A549 (cell line): ENCODE measurements at regions not wholly inside any gene's neighbourhood (a gene's known extent, or its start where the extent isn't known, plus 50 kb on each side); places are given as distances from the start of the nearest gene placed in this dataset.
A peak's percentile ranks its signal among the peaks of the same experiment; 100 is the strongest.

ENCODE experiments used
- ATAC-seq, 2 experiments: fragments of 200-7000 bp in 1 of 2; fragments of >200 bp in 1 of 2; cut with Nextera tagmentation in 1 of 2; cut with Tn5 transposase in 1 of 2; 3 replicates each; pipeline versions ENCODE4 v1.8.0 to v1.9.1; 2018 to 2020; ENCODE audit warnings: mild to moderate bottlenecking in 1 of 2, moderate library complexity in 1 of 2
- CTCF ChIA-PET: fragments of 300-600 bp; sonication (Branson Sonifier 250); formaldehyde crosslinking; extraction: SDS; loops from one replicate; lab custom pipeline; 2021; ENCODE audit warnings: antibody characterized with exemption, inconsistent platforms; lab: Yijun Ruan, JAX
- POLR2A ChIA-PET: fragments of 350-600 bp; formaldehyde crosslinking; extraction: SDS; loops from one replicate; lab custom pipeline; 2021; ENCODE audit warnings: antibody characterized with exemption, inconsistent platforms; lab: Yijun Ruan, JAX
- DNase-seq, 2 experiments: peaks; one replicate each; pipeline versions ENCODE4 v3.0.0 to v3.0.0-alpha.2; 2011 to 2016; ENCODE audit warnings: low read depth in 1 of 2, low spot score in 1 of 2
- FAIRE-seq: peaks from 2 replicates; lab custom pipeline; 2011; peaks lifted over from hg19 to GRCh38; lab: Jason Lieb, UNC
- H3K27ac ChIP-seq, 2 experiments: fragments of >200 bp; sonication (Bioruptor Twin); formaldehyde crosslinking; 3 replicates each; pipeline ENCODE4 v1.5.1; 2016 to 2017
- H3K4me1 ChIP-seq: fragments of >200 bp; sonication (Bioruptor Twin); formaldehyde crosslinking; 3 replicates; pipeline ENCODE4 v1.6.1; 2016
- H3K4me2 ChIP-seq: fragments of >200 bp; sonication (Bioruptor Twin); formaldehyde crosslinking; 3 replicates; pipeline ENCODE4 v1.6.1; 2016
- H3K4me3 ChIP-seq: fragments of >200 bp; sonication (Bioruptor Twin); formaldehyde crosslinking; 3 replicates; pipeline ENCODE4 v1.5.1; 2016
- H3K9me3 ChIP-seq: fragments of >200 bp; sonication (Bioruptor Twin); formaldehyde crosslinking; 3 replicates; pipeline ENCODE4 v1.6.1; 2016
- ATOH8 ChIP-seq: fragments of 250-450 bp; sonication (Bioruptor Pico); IDR thresholded peaks from 2 replicates; pipeline ENCODE4 v1.5.0; 2020; ENCODE audit warnings: low read depth, mild to moderate bottlenecking, moderate library complexity
- BCL3 ChIP-seq: fragments of >200 bp; sonication (Bioruptor Twin); formaldehyde crosslinking; IDR thresholded peaks from 3 replicates; pipeline ENCODE4 v1.6.1; 2016
- CEBPB ChIP-seq, 2 experiments: fragments of >200 bp in 1 of 2; sonication (Bioruptor Twin) in 1 of 2; formaldehyde crosslinking in 1 of 2; IDR thresholded peaks; 2 replicates each; pipeline ENCODE4 v1.6.1; 2012 to 2016
- CHD4 ChIP-seq: fragments of 200-600 bp; sonication (generic); IDR thresholded peaks from 2 replicates; pipeline ENCODE4 v1.6.1; 2016; ENCODE audit warnings: antibody characterized with exemption, mild to moderate bottlenecking, borderline replicate concordance
- EHMT2 ChIP-seq: fragments of 200-600 bp; sonication (generic); IDR thresholded peaks from 2 replicates; pipeline ENCODE4 v1.6.1; 2016; ENCODE audit warnings: antibody characterized with exemption, low read depth, mild to moderate bottlenecking, moderate library complexity
- FOSB ChIP-seq: fragments of 250-450 bp; sonication (Bioruptor Pico); IDR thresholded peaks from 2 replicates; pipeline ENCODE4 v1.5.0; 2020; ENCODE audit warnings: mild to moderate bottlenecking, moderate library complexity
- FOXS1 ChIP-seq: fragments of 250-450 bp; sonication (Bioruptor Pico); IDR thresholded peaks from 2 replicates; pipeline ENCODE4 v1.5.0; 2020; ENCODE audit warnings: mild to moderate bottlenecking, moderate library complexity
- JUNB ChIP-seq: fragments of >200 bp; sonication (Bioruptor Twin); formaldehyde crosslinking; IDR thresholded peaks from 2 replicates; pipeline ENCODE4 v1.6.1; 2016
- KDM5A ChIP-seq: fragments of 200-600 bp; sonication (generic); IDR thresholded peaks from 2 replicates; pipeline ENCODE4 v1.6.1; 2016; ENCODE audit warnings: antibody characterized with exemption, mild to moderate bottlenecking
- MAFK ChIP-seq: fragments of 450-650 bp; IDR thresholded peaks from 2 replicates; pipeline ENCODE4 v1.6.1; 2014; ENCODE audit not compliant: partially characterized antibody
- NFE2L2 ChIP-seq: fragments of 150-350 bp; conservative IDR thresholded peaks from 2 replicates; pipeline ENCODE4 v1.6.1; 2014; ENCODE audit warnings: low read length
- NR3C1 ChIP-seq: fragments of >200 bp; sonication (Bioruptor Twin); formaldehyde crosslinking; IDR thresholded peaks from 3 replicates; pipeline ENCODE4 v1.6.1; 2017
- POLR2AphosphoS2 ChIP-seq: conservative IDR thresholded peaks from 2 replicates; pipeline ENCODE4 v1.6.1; 2012; ENCODE audit warnings: low read length, improper control_type of control experiment, inconsistent platforms
- RCOR1 ChIP-seq: fragments of 150-350 bp; IDR thresholded peaks from 2 replicates; pipeline ENCODE4 v1.6.1; 2014; ENCODE audit warnings: antibody characterized with exemption, low read length, low read depth
- RNF2 ChIP-seq: fragments of 200-600 bp; sonication (generic); IDR thresholded peaks from 2 replicates; pipeline ENCODE4 v1.6.1; 2016; ENCODE audit warnings: low read depth, mild to moderate bottlenecking, antibody characterized with exemption, moderate library complexity, borderline replicate concordance
- TP53 ChIP-seq: fragments of 250-450 bp; sonication (Bioruptor Pico); IDR thresholded peaks from 2 replicates; pipeline ENCODE4 v1.5.0; 2021; ENCODE audit warnings: mild to moderate bottlenecking, moderate library complexity
- ZC3H11A ChIP-seq: fragments of 450-650 bp; IDR thresholded peaks from 2 replicates; pipeline ENCODE4 v1.6.1; 2014; ENCODE audit warnings: antibody characterized with exemption, mild to moderate bottlenecking
- WGBS: methylation state at CpG from one replicate; pipeline ENCODE4 v1.1.6; 2017; ENCODE audit errors: missing lambda C conversion rate; 5-methylcytosine and 5-hydroxymethylcytosine counted together
- TF ChIP-seq, protein P1 (sequence below): fragments of 450-650 bp; IDR thresholded peaks from 2 replicates; pipeline ENCODE4 v1.6.1; 2014; ENCODE audit warnings: antibody characterized with exemption

DNA sequence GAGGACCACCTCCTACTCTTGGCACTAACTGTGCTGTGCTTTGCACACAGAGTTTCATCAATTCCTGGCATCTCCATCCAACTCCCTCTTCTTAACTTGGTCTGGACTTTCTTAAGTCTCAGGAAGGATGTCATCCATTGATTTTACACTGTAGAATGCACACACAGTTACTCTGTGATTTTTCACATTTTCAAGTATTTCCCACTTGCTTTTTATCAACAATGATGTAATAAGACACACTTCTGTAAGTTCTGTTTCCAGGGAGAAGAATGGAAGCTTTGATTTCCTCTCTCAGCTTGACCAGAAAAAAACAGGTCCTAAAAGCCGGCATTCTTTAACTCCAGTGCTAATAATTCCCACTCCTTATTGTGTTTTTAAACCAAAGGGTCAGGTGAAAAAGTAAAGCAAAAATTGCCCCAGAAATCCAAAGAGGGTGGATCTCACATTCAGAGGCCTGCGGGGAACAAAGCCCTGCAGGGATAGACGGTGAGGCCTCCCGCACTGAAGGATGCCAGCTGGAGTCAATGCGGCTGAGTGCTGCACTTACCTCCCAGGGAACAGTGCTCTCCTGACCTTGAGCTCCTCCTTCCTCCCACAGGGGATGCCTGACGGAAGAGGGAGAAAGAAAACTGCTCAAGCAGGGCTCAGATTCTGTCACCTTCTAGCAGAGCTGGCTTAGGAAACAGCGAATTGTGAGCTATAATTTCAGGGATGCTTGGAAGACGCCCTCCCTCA is 83.1 kb downstream of the PDCL3 start:
- 77% methylated on average over 8 of the region's 8 CpGs for WGBS
- POLR2A ChIA-PET = no interaction called here

DNA sequence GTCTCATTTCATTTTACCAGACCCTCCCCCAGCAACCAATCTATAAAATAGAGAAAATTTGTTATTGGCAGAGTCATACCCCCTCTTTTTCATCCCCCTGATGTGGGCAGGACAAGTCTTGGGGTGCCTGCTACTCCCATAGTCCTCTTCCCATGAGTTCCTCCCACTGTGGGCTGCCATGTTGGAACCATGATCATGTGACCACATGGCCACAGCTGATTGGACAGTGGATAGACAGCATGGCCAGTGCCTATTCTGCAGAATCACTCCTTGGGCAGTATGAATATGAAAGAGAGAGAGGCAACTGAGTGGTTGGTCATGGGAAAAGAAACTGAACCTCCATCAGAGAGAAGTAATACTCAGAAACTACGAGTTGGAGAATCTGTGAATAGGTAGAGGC is 84.9 kb downstream of the PDCL3 start:
- POLR2A ChIA-PET = no interaction called here
- no peak for FAIRE-seq

More for the DNA sequence above, 83.1 kb downstream of the PDCL3 start:
- Histone ChIP-seq H3K4me3 (no peak overlapping the region), H3K27ac (no peak overlapping the region), H3K9me3 (0 out of 3 replicates have a peak, but pooled peaks cover 6% of the 10 kb centered on the region), H3K4me2 (no peak overlapping the region), H3K4me1 (no peaks in the 10 kb centered on the region)
- ATAC-seq (no peak), FAIRE-seq (no peak), DNase-seq (no peak)
- CTCF ChIA-PET = interaction anchor here (1.8 to 1.9 kb wide), 2 partner anchors 7 to 8 kb away, joined by 5 read pairs; no protein-coding TSS in a partner anchor
- TF ChIP-seq KDM5A (no peak), FOSB (CRISPR knock-in tag) (no peak), MAFK (no peak), RCOR1 (no peak), RNF2 (no peak)

DNA sequence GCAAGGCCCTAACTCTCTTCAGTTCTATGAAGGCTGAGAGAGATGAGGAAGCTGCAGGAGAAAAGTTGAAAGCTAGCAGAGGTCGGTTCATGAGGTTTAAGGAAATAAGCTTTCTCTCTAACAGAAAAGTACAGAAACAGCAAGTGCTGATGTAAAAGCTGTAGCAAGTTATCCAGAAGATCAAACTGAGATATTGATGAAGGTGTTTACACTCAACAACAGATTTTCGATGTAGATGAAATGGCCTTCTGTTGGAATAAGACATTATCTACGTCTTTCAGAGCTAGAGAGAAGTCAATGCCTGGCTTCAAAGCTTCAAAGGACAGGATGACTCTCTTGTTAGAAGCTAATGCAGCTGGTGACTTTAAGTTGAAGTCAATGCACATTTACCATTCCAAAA is 87.4 kb downstream of the PDCL3 start:
- ChIA-PET POLR2A (no interaction called here), CTCF (interaction anchor here (1.2 to 1.6 kb wide), 2 partner anchors 43 to 55 kb away, joined by 3 to 4 read pairs; no protein-coding TSS in a partner anchor)
- 34% methylated on average over 3 of the region's 3 CpGs for WGBS
- H3K4me3 ChIP-seq = no peak overlapping the region
- TF ChIP-seq TP53 (no peak), RCOR1 (no peak), KDM5A (no peak), FOXS1 (CRISPR knock-in tag) (no peak), CHD4 (no peak), BCL3 (no peak), NR3C1 (no peak)
- no peak for DNase-seq
- ATAC-seq = no peak
- H3K27ac ChIP-seq = no peak overlapping the region
- FAIRE-seq = no peak
- no peak overlapping the region for H3K4me2 ChIP-seq
- 0 out of 3 replicates have a peak, but pooled peaks cover 2% of the 10 kb centered on the region for H3K9me3 ChIP-seq
- no peaks in the 10 kb centered on the region for H3K4me1 ChIP-seq

More for the DNA sequence above, 84.9 kb downstream of the PDCL3 start:
- DNase-seq (peak in 1 of 2 experiments; percentile 28), ATAC-seq (no peak)
- Histone ChIP-seq H3K4me3 (no peak overlapping the region), H3K27ac (no peak overlapping the region), H3K9me3 (0 out of 3 replicates have a peak, but pooled peaks cover 7% of the 10 kb centered on the region), H3K4me2 (no peak overlapping the region)
- 58% methylated on average over 1 of the region's 1 CpG for WGBS
- no peak for TF ChIP-seq EHMT2
- TF ChIP-seq, protein P1, sequence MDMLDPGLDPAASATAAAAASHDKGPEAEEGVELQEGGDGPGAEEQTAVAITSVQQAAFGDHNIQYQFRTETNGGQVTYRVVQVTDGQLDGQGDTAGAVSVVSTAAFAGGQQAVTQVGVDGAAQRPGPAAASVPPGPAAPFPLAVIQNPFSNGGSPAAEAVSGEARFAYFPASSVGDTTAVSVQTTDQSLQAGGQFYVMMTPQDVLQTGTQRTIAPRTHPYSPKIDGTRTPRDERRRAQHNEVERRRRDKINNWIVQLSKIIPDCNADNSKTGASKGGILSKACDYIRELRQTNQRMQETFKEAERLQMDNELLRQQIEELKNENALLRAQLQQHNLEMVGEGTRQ = peak; percentile 42; the same call in 1 of the 2 replicates
- TF ChIP-seq, all 56 proteins: peak for 1
- no peaks in the 10 kb centered on the region for H3K4me1 ChIP-seq
- CTCF ChIA-PET = interaction anchor here (1.6 to 1.8 kb wide), 2 partner anchors 9 to 41 kb away, joined by 4 to 5 read pairs; no protein-coding TSS in a partner anchor

- ChIA-PET POLR2A (no interaction called here), CTCF (interaction anchor here (1.1 to 1.8 kb wide), 2 partner anchors 9 to 12 kb away, joined by 3 to 5 read pairs; no protein-coding TSS in a partner anchor)
- WGBS = 65% methylated on average over 7 of the region's 7 CpGs
- H3K27ac ChIP-seq = no peak overlapping the region
- TF ChIP-seq ZC3H11A = no peak
- TF ChIP-seq, protein P1 = no peak
- TF ChIP-seq FOSB (CRISPR knock-in tag) = no peak
- no peak for TF ChIP-seq POLR2AphosphoS2
- no peak for TF ChIP-seq ATOH8 (CRISPR knock-in tag)
- TF ChIP-seq NFE2L2 = no peak
- TF ChIP-seq JUNB = no peak
- no peak for TF ChIP-seq CEBPB (IDR thresholded peaks at IDR 0.05)
- TF ChIP-seq, all 56 proteins: peak for 0
- Histone ChIP-seq H3K9me3 (0 out of 3 replicates have a peak, but pooled peaks cover 2% of the 10 kb centered on the region), H3K4me1 (no peaks in the 10 kb centered on the region), H3K4me2 (no peak overlapping the region), H3K4me3 (no peak overlapping the region)
- no peak for ATAC-seq
- FAIRE-seq = no peak
- no peak for DNase-seq
These were observed 90.7 kb downstream of the PDCL3 start for GRCh38 chr2:100653449-100654035.
